ENCODE measurements at regions not wholly inside any gene's neighbourhood (a gene's known extent, or its start where the extent isn't known, plus 50 kb on each side); places are given as distances from the start of the nearest gene placed in this dataset.

DNA sequence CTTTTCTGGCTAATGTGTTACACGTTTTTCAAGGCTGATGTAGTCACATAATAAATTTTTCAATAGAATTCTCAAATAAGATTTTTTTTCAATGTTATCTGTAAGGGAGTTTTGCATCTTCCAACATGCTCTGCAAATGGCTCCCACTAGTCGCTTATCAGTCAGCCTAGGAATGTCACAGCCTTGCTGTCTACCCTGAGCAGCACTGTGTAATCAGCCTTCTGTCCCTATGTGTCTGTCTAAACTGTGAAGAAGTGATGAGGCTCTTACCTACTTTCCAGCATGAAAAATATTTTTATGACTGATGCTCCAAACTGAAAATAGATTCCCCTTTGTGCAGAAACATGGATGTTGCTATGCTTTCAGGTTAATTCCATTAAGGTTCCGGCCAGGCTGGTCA, 75.1 kb upstream of the FAM216B start:
- Histone ChIP-seq H3K4me3 (no peak overlapping the region), H3K27me3 (no peaks in the 10 kb centered on the region), H3K27ac (no peak overlapping the region), H3K4me1 (no peaks in the 10 kb centered on the region), H3K9me3 (no peaks in the 10 kb centered on the region), H3K36me3 (no peaks in the 10 kb centered on the region)
- no peak for DNase-seq
- intact Hi-C loops (cut with DNase I), result no loop called here
- 63 to 64% methylated on average over 3 of the region's 3 CpGs for WGBS, 2 donors
- TF ChIP-seq POLR2A (IDR thresholded peaks at IDR 0.05), result no peak
- TF ChIP-seq, protein P1, sequence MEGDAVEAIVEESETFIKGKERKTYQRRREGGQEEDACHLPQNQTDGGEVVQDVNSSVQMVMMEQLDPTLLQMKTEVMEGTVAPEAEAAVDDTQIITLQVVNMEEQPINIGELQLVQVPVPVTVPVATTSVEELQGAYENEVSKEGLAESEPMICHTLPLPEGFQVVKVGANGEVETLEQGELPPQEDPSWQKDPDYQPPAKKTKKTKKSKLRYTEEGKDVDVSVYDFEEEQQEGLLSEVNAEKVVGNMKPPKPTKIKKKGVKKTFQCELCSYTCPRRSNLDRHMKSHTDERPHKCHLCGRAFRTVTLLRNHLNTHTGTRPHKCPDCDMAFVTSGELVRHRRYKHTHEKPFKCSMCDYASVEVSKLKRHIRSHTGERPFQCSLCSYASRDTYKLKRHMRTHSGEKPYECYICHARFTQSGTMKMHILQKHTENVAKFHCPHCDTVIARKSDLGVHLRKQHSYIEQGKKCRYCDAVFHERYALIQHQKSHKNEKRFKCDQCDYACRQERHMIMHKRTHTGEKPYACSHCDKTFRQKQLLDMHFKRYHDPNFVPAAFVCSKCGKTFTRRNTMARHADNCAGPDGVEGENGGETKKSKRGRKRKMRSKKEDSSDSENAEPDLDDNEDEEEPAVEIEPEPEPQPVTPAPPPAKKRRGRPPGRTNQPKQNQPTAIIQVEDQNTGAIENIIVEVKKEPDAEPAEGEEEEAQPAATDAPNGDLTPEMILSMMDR (IDR thresholded peaks at IDR 0.05), result no peak

DNA sequence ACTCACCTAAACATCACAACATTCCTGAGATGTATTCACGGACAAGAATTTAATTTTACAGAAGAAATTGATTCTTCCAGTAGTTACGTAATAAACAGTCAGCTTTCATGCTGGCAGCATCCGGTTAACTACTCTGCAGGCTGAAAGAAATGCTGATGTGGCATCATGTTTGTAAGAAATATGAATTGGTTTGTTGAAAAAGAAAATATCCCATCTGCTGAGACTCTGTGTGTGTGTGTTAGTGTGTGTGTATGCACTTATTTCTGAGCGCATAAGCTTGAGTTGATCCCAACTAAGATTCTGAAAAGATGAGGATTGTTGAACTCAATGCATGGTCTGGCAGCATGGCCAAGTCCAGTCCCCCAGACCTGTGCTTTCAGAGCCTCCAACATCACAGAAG, 74.3 kb upstream of the FAM216B start:
- intact Hi-C loops (cut with DNase I), result no loop called here
- no peak overlapping the region for H3K27ac ChIP-seq
- H3K4me1 ChIP-seq, result no peaks in the 10 kb centered on the region
- DNase-seq, result no peak
- 84 to 88% methylated on average over 4 of the region's 4 CpGs for WGBS, 2 donors
- H3K9me3 ChIP-seq, result no peaks in the 10 kb centered on the region
- H3K27me3 ChIP-seq, result no peaks in the 10 kb centered on the region
- TF ChIP-seq POLR2A (IDR thresholded peaks at IDR 0.05), result no peak
- TF ChIP-seq, protein P1 (IDR thresholded peaks at IDR 0.05), result no peak
- H3K4me3 ChIP-seq, result no peak overlapping the region
- no peaks in the 10 kb centered on the region for H3K36me3 ChIP-seq

DNA sequence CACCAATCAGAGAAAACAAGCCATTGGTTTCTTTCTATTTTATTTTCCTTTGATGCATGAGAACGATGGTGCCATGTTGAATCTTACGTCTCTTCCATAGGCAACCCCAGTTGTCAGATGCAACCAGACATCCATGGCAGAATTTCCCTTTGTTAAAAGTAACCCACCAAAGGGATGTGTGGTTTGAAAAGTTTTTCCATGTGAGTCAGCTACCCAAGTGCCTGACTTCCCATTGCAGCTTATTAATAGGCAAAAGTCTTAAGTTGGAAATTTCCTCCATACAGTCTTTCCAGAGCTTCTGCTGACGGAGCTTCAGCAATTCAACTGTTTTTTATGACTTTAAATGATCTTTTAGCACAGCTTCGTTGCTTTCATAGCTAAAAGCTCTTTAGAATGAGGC, 73.8 kb upstream of the FAM216B start:
- Histone ChIP-seq H3K36me3 (no peaks in the 10 kb centered on the region), H3K27ac (no peak overlapping the region), H3K9me3 (no peaks in the 10 kb centered on the region), H3K4me3 (no peak overlapping the region), H3K27me3 (no peaks in the 10 kb centered on the region), H3K4me1 (no peaks in the 10 kb centered on the region)
- WGBS, 2 donors, result 71 to 77% methylated on average over 4 of the region's 4 CpGs
- DNase-seq, result no peak
- intact Hi-C loops (cut with DNase I), result no loop called here
- TF ChIP-seq POLR2A (IDR thresholded peaks at IDR 0.05), result no peak
- TF ChIP-seq, protein P1 (IDR thresholded peaks at IDR 0.05), result no peak

DNA sequence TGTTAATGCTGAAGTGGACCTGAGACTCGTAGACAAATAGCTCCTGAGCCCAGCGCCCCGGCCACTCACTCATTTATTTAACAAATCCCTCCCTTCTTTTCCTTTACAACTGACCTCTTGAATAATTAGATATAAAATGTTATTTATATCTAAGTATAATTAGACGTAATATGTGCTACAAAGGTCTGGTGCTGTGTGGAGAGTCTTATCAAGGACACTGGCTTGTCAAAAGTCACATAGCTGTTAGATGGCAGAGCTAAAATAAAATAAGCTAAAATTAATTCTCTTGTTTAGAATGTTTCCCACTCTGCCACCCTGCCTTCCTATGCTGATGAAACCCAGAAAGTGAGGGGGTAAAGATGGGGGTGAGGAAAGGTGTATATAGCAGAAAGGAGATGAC, 73.0 kb upstream of the FAM216B start:
- no peaks in the 10 kb centered on the region for H3K27me3 ChIP-seq
- H3K4me1 ChIP-seq, result no peaks in the 10 kb centered on the region
- intact Hi-C loops (cut with DNase I), result no loop called here
- 80 to 83% methylated on average over 4 of the region's 4 CpGs for WGBS, 2 donors
- DNase-seq, result no peak
- no peaks in the 10 kb centered on the region for H3K9me3 ChIP-seq
- TF ChIP-seq, protein P1 (IDR thresholded peaks at IDR 0.05), result no peak
- TF ChIP-seq POLR2A (IDR thresholded peaks at IDR 0.05), result no peak
- H3K27ac ChIP-seq, result no peak overlapping the region
- H3K36me3 ChIP-seq, result no peaks in the 10 kb centered on the region
- H3K4me3 ChIP-seq, result no peak overlapping the region

DNA sequence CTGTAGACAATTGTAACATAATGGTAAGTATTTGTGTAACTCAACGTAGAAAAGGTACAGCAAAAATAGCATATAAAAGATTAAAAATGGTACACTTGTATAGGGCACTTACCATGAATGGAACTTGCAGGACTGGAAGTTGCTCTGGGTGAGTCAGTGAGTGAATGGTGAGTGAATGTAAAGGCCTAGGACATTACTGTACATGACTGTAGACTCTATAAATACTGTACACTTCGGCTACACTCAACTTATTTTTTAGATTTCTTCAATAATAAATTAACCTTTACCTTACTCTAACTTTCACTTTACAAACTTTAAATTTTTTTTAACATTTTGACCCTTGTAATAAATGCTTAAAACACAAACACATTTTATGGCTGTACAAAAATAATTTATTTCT, 72.1 kb upstream of the FAM216B start:
- intact Hi-C loops (cut with DNase I), result no loop called here

More for the DNA sequence above, 72.1 kb upstream of the FAM216B start:
- Histone ChIP-seq H3K27me3 (no peaks in the 10 kb centered on the region), H3K4me1 (no peaks in the 10 kb centered on the region), H3K9me3 (no peaks in the 10 kb centered on the region), H3K4me3 (no peak overlapping the region), H3K27ac (no peak overlapping the region), H3K36me3 (no peaks in the 10 kb centered on the region)
- WGBS, 2 donors, result 67 to 86% methylated on average over 2 of the region's 2 CpGs
- TF ChIP-seq, protein P1 (IDR thresholded peaks at IDR 0.05), result no peak
- no peak for TF ChIP-seq POLR2A (IDR thresholded peaks at IDR 0.05)
- DNase-seq, result no peak
